IMR-90 (cell line): ENCODE measurements at regions not wholly inside any gene's neighbourhood (a gene's known extent, or its start where the extent isn't known, plus 50 kb on each side); places are given as distances from the start of the nearest gene placed in this dataset.

Source experiments
- ATAC-seq: fragments of 200-7000 bp; cut with Tn5 transposase; 2 replicates; pipeline ENCODE4 v1.9.1; 2020; ENCODE audit warnings: low read depth, mild to moderate bottlenecking, moderate library complexity
- BruUV-seq: library from RNA; stranded (reverse); fragments of 400-500 nt; replicated peaks from 2 replicates; lab custom pipeline; 2021; lab: Mats Ljungman, UMichigan
- CTCF ChIA-PET: fragments of 300-600 bp; formaldehyde crosslinking; extraction: SDS; loops from one replicate; lab custom pipeline; 2021; ENCODE audit warnings: antibody characterized with exemption; lab: Yijun Ruan, JAX
- POLR2A ChIA-PET: fragments of 300-600 bp; sonication (Branson Sonifier 250); formaldehyde crosslinking; loops from one replicate; lab custom pipeline; 2022; ENCODE audit warnings: antibody characterized with exemption; ENCODE audit not compliant: unreplicated experiment; lab: Charles Lee
- DNase-seq: peaks from one replicate; pipeline ENCODE4 v3.0.0; 2013
- H2AFZ ChIP-seq: replicated peaks from 2 replicates; pipeline ENCODE3; 2013; ENCODE audit warnings: low read length, mild to moderate bottlenecking; ENCODE audit not compliant: poor library complexity
- H2AK5ac ChIP-seq: 2 replicates; pipeline ENCODE4 v1.6.1; 2013; ENCODE audit warnings: low read depth, low read length, inconsistent platforms
- H2AK9ac ChIP-seq: replicated peaks from 2 replicates; pipeline ENCODE3; 2013; ENCODE audit warnings: mild to moderate bottlenecking, low read depth, low read length, moderate library complexity; ENCODE audit not compliant: poor library complexity
- H2BK120ac ChIP-seq: 2 replicates; pipeline ENCODE4 v1.6.1; 2013; ENCODE audit warnings: low read depth, low read length, inconsistent platforms
- H2BK15ac ChIP-seq: 3 replicates; pipeline ENCODE4 v1.6.1; 2013; ENCODE audit warnings: low read depth, low read length, inconsistent platforms
- H2BK20ac ChIP-seq: 2 replicates; pipeline ENCODE4 v1.6.1; 2013; ENCODE audit warnings: low read depth, mild to moderate bottlenecking, inconsistent platforms, low read length, moderate library complexity
- H2BK5ac ChIP-seq: 2 replicates; pipeline ENCODE4 v1.6.1; 2013; ENCODE audit warnings: mild to moderate bottlenecking, low read depth, low read length, inconsistent platforms; ENCODE audit not compliant: poor library complexity, severe bottlenecking
- H3K14ac ChIP-seq: replicated peaks from 2 replicates; pipeline ENCODE4 v1.6.1; 2013; ENCODE audit warnings: low read depth, low read length, inconsistent platforms
- H3K18ac ChIP-seq: 2 replicates; pipeline ENCODE4 v1.6.1; 2013; ENCODE audit warnings: low read depth, low read length, control low read depth
- H3K23ac ChIP-seq: 2 replicates; pipeline ENCODE4 v1.6.1; 2013; ENCODE audit warnings: low read depth, low read length, inconsistent platforms
- H3K27ac ChIP-seq: 2 replicates; pipeline ENCODE4 v1.5.1; 2013; ENCODE audit warnings: mild to moderate bottlenecking, control low read depth, low read length; ENCODE audit not compliant: insufficient read depth
- H3K27me3 ChIP-seq: 2 replicates; pipeline ENCODE4 v1.6.1; 2013; ENCODE audit warnings: low read length; ENCODE audit not compliant: control insufficient read depth, insufficient read depth
- H3K36me3 ChIP-seq: 2 replicates; pipeline ENCODE4 v1.6.1; 2013; ENCODE audit warnings: low read length, mixed read lengths; ENCODE audit not compliant: control insufficient read depth, insufficient read depth
- H3K4ac ChIP-seq: 2 replicates; pipeline ENCODE4 v1.6.1; 2013; ENCODE audit warnings: low read depth, low read length, inconsistent platforms
- H3K4me1 ChIP-seq: 2 replicates; pipeline ENCODE4 v1.6.1; 2013; ENCODE audit warnings: low read length, mixed read lengths; ENCODE audit not compliant: control insufficient read depth, insufficient read depth
- H3K4me2 ChIP-seq: 2 replicates; pipeline ENCODE4 v1.6.1; 2013; ENCODE audit warnings: low read depth, mild to moderate bottlenecking, control low read depth, low read length, moderate library complexity
- H3K4me3 ChIP-seq: 2 replicates; pipeline ENCODE4 v1.5.1; 2013; ENCODE audit warnings: low read depth, mild to moderate bottlenecking, control low read depth, low read length, moderate library complexity; ENCODE audit not compliant: insufficient read depth
- H3K56ac ChIP-seq: 2 replicates; pipeline ENCODE4 v1.6.1; 2013; ENCODE audit warnings: low read length, inconsistent platforms; ENCODE audit not compliant: insufficient read depth; ENCODE audit errors: extremely low read depth
- H3K79me1 ChIP-seq, 2 experiments: 2 replicates each; pipeline ENCODE4 v1.6.1; 2013; ENCODE audit warnings: low read length in 2 of 2, inconsistent platforms in 1 of 2, low read depth in 1 of 2
- H3K9ac ChIP-seq: 2 replicates; pipeline ENCODE4 v1.6.1; 2013; ENCODE audit warnings: low read depth, low read length, control low read depth
- H3K9me1 ChIP-seq: 2 replicates; pipeline ENCODE4 v1.6.1; 2013; ENCODE audit warnings: low read length, inconsistent platforms; ENCODE audit not compliant: insufficient read depth
- H3K9me3 ChIP-seq: 2 replicates; pipeline ENCODE4 v1.6.1; 2013; ENCODE audit warnings: low read length; ENCODE audit not compliant: control insufficient read depth, insufficient read depth
- H4K20me1 ChIP-seq: 2 replicates; pipeline ENCODE4 v1.6.1; 2013; ENCODE audit warnings: low read length, inconsistent platforms; ENCODE audit not compliant: insufficient read depth
- H4K5ac ChIP-seq: 2 replicates; pipeline ENCODE4 v1.6.1; 2013; ENCODE audit warnings: mild to moderate bottlenecking, low read depth, low read length, control low read depth
- H4K8ac ChIP-seq, 2 experiments: 2 replicates each; pipeline ENCODE4 v1.6.1; 2013; ENCODE audit warnings: low read depth in 2 of 2, low read length in 2 of 2, control low read depth in 1 of 2, inconsistent platforms in 1 of 2
- H4K91ac ChIP-seq: 2 replicates; pipeline ENCODE4 v1.6.1; 2013; ENCODE audit warnings: low read depth, low read length, inconsistent platforms; ENCODE audit not compliant: insufficient read depth
- BHLHE40 ChIP-seq: fragments of 150-350 bp; IDR thresholded peaks from 2 replicates; pipeline ENCODE4 v1.6.1; 2016; ENCODE audit warnings: mild to moderate bottlenecking, low read depth, low read length
- CEBPB ChIP-seq: IDR thresholded peaks from 2 replicates; pipeline ENCODE4 v1.6.1; 2012; ENCODE audit warnings: low read depth, low read length, improper control_type of control experiment
- CHD1 ChIP-seq: IDR thresholded peaks from 2 replicates; pipeline ENCODE4 v1.6.1; 2012; ENCODE audit warnings: low read depth, low read length, improper control_type of control experiment
- CTCF ChIP-seq: conservative IDR thresholded peaks from 2 replicates; pipeline ENCODE4 v1.5.1; 2012; ENCODE audit warnings: mild to moderate bottlenecking, low read depth, low read length, improper control_type of control experiment
- ELK1 ChIP-seq: fragments of 150-350 bp; IDR thresholded peaks from 2 replicates; pipeline ENCODE4 v1.6.1; 2016; ENCODE audit warnings: low read depth, mild to moderate bottlenecking, low read length, moderate library complexity, borderline replicate concordance
- FOS ChIP-seq: fragments of 150-350 bp; IDR thresholded peaks from 2 replicates; pipeline ENCODE4 v1.6.1; 2016; ENCODE audit warnings: low read depth, low read length
- MAFK ChIP-seq: IDR thresholded peaks from 2 replicates; pipeline ENCODE4 v1.6.1; 2012; ENCODE audit warnings: low read depth, low read length, improper control_type of control experiment
- MXI1 ChIP-seq: IDR thresholded peaks from 2 replicates; pipeline ENCODE4 v1.6.1; 2012; ENCODE audit warnings: low read depth, mild to moderate bottlenecking, low read length, moderate library complexity, borderline replicate concordance
- NFE2L2 ChIP-seq: fragments of 150-350 bp; IDR thresholded peaks from 2 replicates; pipeline ENCODE4 v1.6.1; 2016; ENCODE audit warnings: low read depth, mild to moderate bottlenecking, low read length
- POLR2A ChIP-seq: IDR thresholded peaks from 2 replicates; pipeline ENCODE4 v1.6.1; 2012; ENCODE audit warnings: mild to moderate bottlenecking, low read depth, low read length
- RCOR1 ChIP-seq: IDR thresholded peaks from 2 replicates; pipeline ENCODE4 v1.6.1; 2012; ENCODE audit warnings: mild to moderate bottlenecking, low read length, improper control_type of control experiment; ENCODE audit not compliant: insufficient replicate concordance
- RFX5 ChIP-seq: IDR thresholded peaks from 2 replicates; pipeline ENCODE4 v1.8.0; 2012; ENCODE audit warnings: low read depth, mild to moderate bottlenecking, low read length, moderate library complexity
- SMC3 ChIP-seq: fragments of 150-350 bp; IDR thresholded peaks from 2 replicates; pipeline ENCODE4 v1.6.1; 2016; ENCODE audit warnings: low read depth, mild to moderate bottlenecking, antibody characterized with exemption, low read length, moderate library complexity
- WGBS, 2 experiments: methylation state at CpG; one replicate each; pipeline versions ENCODE4 v1.1.5 to v1.1.7; 2013; ENCODE audit warnings: missing lambda C conversion rate in 2 of 2; ENCODE audit not compliant: insufficient read length in 1 of 2; ENCODE audit errors: extremely low coverage in 2 of 2; 5-methylcytosine and 5-hydroxymethylcytosine counted together
- dilution Hi-C: fragments of 300-500 bp; cut with HindIII; formaldehyde crosslinking; loops from one replicate; pipeline ENCODE4 v1.14.3; 2018; ENCODE audit warnings: low sequenced_read_pairs; ENCODE audit not compliant: unreplicated experiment
- in situ Hi-C: fragments of 300-500 bp; cut with MboI; formaldehyde crosslinking; loops from 3 replicates; pipeline ENCODE4 v1.14.3; 2019; ENCODE audit warnings: low sequenced_read_pairs, inconsistent platforms, mixed read lengths
- intact Hi-C: fragments of 100-400 bp; cut with micrococcal nuclease; formaldehyde crosslinking; loops from 2 replicates; pipeline ENCODE4 v1.10.0; 2022

- no TSS peak for BruUV-seq
- TF ChIP-seq MXI1 (0 out of 2 replicates have a peak, but pooled peaks have one; percentile 41), FOS (peak; percentile 41; the same call in 1 of the 2 replicates), ELK1 (no peak), BHLHE40 (no peak), RFX5 (no peak), CHD1 (no peak), CTCF (no peak), SMC3 (no peak), POLR2A (no peak), RCOR1 (no peak), NFE2L2 (no peak), CEBPB (no peak), MAFK (peak; percentile 25; the same call in 1 of the 2 replicates)
These were observed 66.0 kb upstream of the SLC25A33 start for GRCh38 chr1:9473032-9473807.

More at GRCh38 chr1:9473032-9473807, 66.0 kb upstream of the SLC25A33 start:
- Histone ChIP-seq H2BK120ac (peak overlapping the region; percentile 16; the same call in 1 of the 2 replicates), H3K36me3 (no peaks in the 10 kb centered on the region), H4K91ac (no peak overlapping the region; the same call in 1 of the 2 replicates), H2AK5ac (peak overlapping the region; percentile 13; the same call in 1 of the 2 replicates), H3K9me3 (no peaks in the 10 kb centered on the region), H3K27me3 (peaks cover 2% of the 10 kb centered on the region; the same call in 1 of the 2 replicates), H4K5ac (peak overlapping the region; percentile 74), H3K4me2 (peak overlapping the region; percentile 39; the same call in 1 of the 2 replicates), H2AFZ (peak overlapping the region; percentile 77), H3K9ac (no peak overlapping the region), H3K23ac (no peak overlapping the region), H3K14ac (peak overlapping the region; percentile 8; the same call in 1 of the 2 replicates), H2BK5ac (no peak overlapping the region), H3K4me3 (no peak overlapping the region), H3K4ac (peak overlapping the region; percentile 40), H2BK20ac (no peak overlapping the region; the same call in 1 of the 2 replicates), H3K9me1 (no peaks in the 10 kb centered on the region), H2BK15ac (0 out of 3 replicates have a peak overlapping the region, but pooled peaks have one; percentile 11), H3K79me1 (no peaks in the 10 kb centered on the region), H3K27ac (peak overlapping the region; percentile 10; the same call in 1 of the 2 replicates), H3K56ac (no peak overlapping the region), H2AK9ac (no peak overlapping the region), H4K8ac (peak overlapping the region; percentile 14 to 62; a peak in 2 of 4 replicates), H4K20me1 (no peaks in the 10 kb centered on the region), H3K18ac (peak overlapping the region; percentile 24; the same call in 1 of the 2 replicates), H3K4me1 (peaks cover 3% of the 10 kb centered on the region; the same call in 1 of the 2 replicates)
- ATAC-seq (peak; percentile 100), DNase-seq (peak; percentile 95)
- intact Hi-C loops (no loop called here), in situ Hi-C loops (no loop called here), dilution Hi-C loops (no loop called here)
- ChIA-PET CTCF (interaction anchor here (0.9 to 1.3 kb wide), 2 partner anchors 12 to 18 kb away, joined by 3 to 5 read pairs; no protein-coding TSS in a partner anchor), POLR2A (no interaction called here)
- 60% methylated on average over 3 of the region's 14 CpGs; no CpG with 5 or more reads in 1 of the 2 experiments for WGBS, 2 experiments
